ENCODE measurements at regions not wholly inside any gene's neighbourhood (a gene's known extent, or its start where the extent isn't known, plus 50 kb on each side); places are given as distances from the start of the nearest gene placed in this dataset.

- Mint-ChIP-seq H3K27ac (no peak overlapping the region), H3K4me1 (peaks cover 12% of the 10 kb centered on the region), H3K4me3 (no peak overlapping the region), H3K9me3 (no peaks in the 10 kb centered on the region), H3K27me3 (no peaks in the 10 kb centered on the region), H3K36me3 (ENCODE audit: low read depth) (no peaks in the 10 kb centered on the region)
- intact Hi-C loops (cut with micrococcal nuclease): loop anchor here (5.0 kb wide), 1 partner anchor 343 kb away; no protein-coding TSS in a partner anchor
- POLR2A ChIA-PET: interaction anchor here (0.6 to 0.7 kb wide), 2 partner anchors 194 to 209 kb away, joined by 3 read pairs; no protein-coding TSS in a partner anchor
- DNase-seq: no peak
- no peak for ATAC-seq (ENCODE audit: low read depth)
- no peak for TF ChIP-seq CTCF (IDR thresholded peaks at IDR 0.05)
- CTCF ChIA-PET: no interaction called here
Observed at GRCh38 chr6:134520181-134521115, 202.5 kb upstream of the SGK1 start.

GRCh38 chr6:134519465-134519864 lies 201.6 kb upstream of the SGK1 start:
- ATAC-seq (ENCODE audit: low read depth): peak; percentile 69
- POLR2A ChIA-PET: interaction anchor here (0.7 kb wide), 1 partner anchor 208 kb away, joined by 3 read pairs; no protein-coding TSS in a partner anchor
- no peak for TF ChIP-seq CTCF (IDR thresholded peaks at IDR 0.05)
- H3K27ac Mint-ChIP-seq: peak overlapping the region; percentile 53
- intact Hi-C loops (cut with micrococcal nuclease): no loop called here
- no peaks in the 10 kb centered on the region for H3K9me3 Mint-ChIP-seq
- H3K4me3 Mint-ChIP-seq: peak overlapping the region; percentile 60
- H3K27me3 Mint-ChIP-seq: no peaks in the 10 kb centered on the region
- no peaks in the 10 kb centered on the region for H3K36me3 Mint-ChIP-seq (ENCODE audit: low read depth)
- H3K4me1 Mint-ChIP-seq: peaks cover 12% of the 10 kb centered on the region
- no peak for DNase-seq
- CTCF ChIA-PET: no interaction called here

- H3K4me3 Mint-ChIP-seq: no peak overlapping the region
- ATAC-seq (ENCODE audit: low read depth): no peak
- CTCF ChIA-PET: no interaction called here
- peaks cover 15% of the 10 kb centered on the region for H3K4me1 Mint-ChIP-seq
- no peak for TF ChIP-seq CTCF (IDR thresholded peaks at IDR 0.05)
- no peaks in the 10 kb centered on the region for H3K27me3 Mint-ChIP-seq
- H3K27ac Mint-ChIP-seq: no peak overlapping the region
- intact Hi-C loops (cut with micrococcal nuclease): no loop called here
- POLR2A ChIA-PET: no interaction called here
- DNase-seq: no peak
- no peaks in the 10 kb centered on the region for H3K9me3 Mint-ChIP-seq
- H3K36me3 Mint-ChIP-seq (ENCODE audit: low read depth): no peaks in the 10 kb centered on the region
Observed at GRCh38 chr6:134517868-134518267, 200.0 kb upstream of the SGK1 start.

GRCh38 chr6:134517145-134517658 lies 199.3 kb upstream of the SGK1 start:
- ChIA-PET POLR2A (interaction anchor here (0.5 kb wide), 1 partner anchor 15 kb away, joined by 3 read pairs; no protein-coding TSS in a partner anchor), CTCF (no interaction called here)
- no peak overlapping the region for H3K27ac Mint-ChIP-seq
- no peaks in the 10 kb centered on the region for H3K9me3 Mint-ChIP-seq
- intact Hi-C loops (cut with micrococcal nuclease): no loop called here
- H3K4me1 Mint-ChIP-seq: peaks cover 18% of the 10 kb centered on the region
- no peaks in the 10 kb centered on the region for H3K36me3 Mint-ChIP-seq (ENCODE audit: low read depth)
- no peak for TF ChIP-seq CTCF (IDR thresholded peaks at IDR 0.05)
- no peaks in the 10 kb centered on the region for H3K27me3 Mint-ChIP-seq
- DNase-seq: no peak
- no peak overlapping the region for H3K4me3 Mint-ChIP-seq
- no peak for ATAC-seq (ENCODE audit: low read depth)

- no peaks in the 10 kb centered on the region for H3K27me3 Mint-ChIP-seq
- peaks cover 23% of the 10 kb centered on the region for H3K4me1 Mint-ChIP-seq
- H3K4me3 Mint-ChIP-seq: no peak overlapping the region
- DNase-seq: no peak
- TF ChIP-seq CTCF (IDR thresholded peaks at IDR 0.05): no peak
- ChIA-PET POLR2A (no interaction called here), CTCF (no interaction called here)
- H3K27ac Mint-ChIP-seq: no peak overlapping the region
- no peaks in the 10 kb centered on the region for H3K36me3 Mint-ChIP-seq (ENCODE audit: low read depth)
- H3K9me3 Mint-ChIP-seq: no peaks in the 10 kb centered on the region
- intact Hi-C loops (cut with micrococcal nuclease): no loop called here
- no peak for ATAC-seq (ENCODE audit: low read depth)
Observed at GRCh38 chr6:134516582-134516981, 198.7 kb upstream of the SGK1 start.
